Astrocyte of the cerebellum (primary cell): ENCODE measurements at regions not wholly inside any gene's neighbourhood (a gene's known extent, or its start where the extent isn't known, plus 50 kb on each side); places are given as distances from the start of the nearest gene placed in this dataset.

Source experiments
- DNase-seq: peaks from one replicate; pipeline ENCODE4 v3.0.0-alpha.2; 2011; ENCODE audit warnings: low read depth
- H3K4me3 ChIP-seq: 2 replicates; pipeline ENCODE4 v1.5.1; 2011; ENCODE audit warnings: mild to moderate bottlenecking, low read depth, low read length, moderate library complexity
- CTCF ChIP-seq: IDR thresholded peaks from 2 replicates; pipeline ENCODE4 v1.5.1; 2012; ENCODE audit warnings: low read length, low read depth, moderate library complexity, mild to moderate bottlenecking; ENCODE audit errors: missing control alignments
- in situ Hi-C: cut with HindIII; loops from 2 replicates; pipeline ENCODE4 v1.10.0; 2017; ENCODE audit warnings: low sequenced_read_pairs

GRCh38 chr17:34874478-34874877, 86.8 kb downstream of the CCT6B start:
- in situ Hi-C loops, result no loop called here
- no peak for DNase-seq
- no peak for TF ChIP-seq CTCF
- H3K4me3 ChIP-seq, result no peak overlapping the region

- in situ Hi-C loops, result no loop called here
Observed at GRCh38 chr17:34872640-34873039, 88.6 kb downstream of the CCT6B start.

GRCh38 chr17:34869641-34870040, 91.6 kb downstream of the CCT6B start:
- H3K4me3 ChIP-seq, result no peak overlapping the region
- no peak for DNase-seq
- in situ Hi-C loops, result no loop called here
- no peak for TF ChIP-seq CTCF

More at GRCh38 chr17:34872640-34873039, 88.6 kb downstream of the CCT6B start:
- DNase-seq, result no peak
- no peak overlapping the region for H3K4me3 ChIP-seq
- TF ChIP-seq CTCF, result no peak

GRCh38 chr17:34865716-34866115, 95.5 kb downstream of the CCT6B start:
- no peak overlapping the region for H3K4me3 ChIP-seq
- in situ Hi-C loops, result no loop called here
- no peak for TF ChIP-seq CTCF
- DNase-seq, result no peak

GRCh38 chr17:34862384-34862783, 98.9 kb downstream of the CCT6B start:
- H3K4me3 ChIP-seq, result no peak overlapping the region
- no peak for TF ChIP-seq CTCF
- in situ Hi-C loops, result no loop called here
- DNase-seq, result no peak

- no peak for TF ChIP-seq CTCF
- no peak for DNase-seq
- in situ Hi-C loops, result no loop called here
- no peak overlapping the region for H3K4me3 ChIP-seq
Observed at GRCh38 chr17:34861864-34862263, 99.4 kb downstream of the CCT6B start.

GRCh38 chr17:34859652-34860051, 101.6 kb downstream of the CCT6B start:
- no peak for DNase-seq
- TF ChIP-seq CTCF, result no peak

More at GRCh38 chr17:34859652-34860051, 101.6 kb downstream of the CCT6B start:
- H3K4me3 ChIP-seq, result no peak overlapping the region
- in situ Hi-C loops, result no loop called here
